Suprapubic skin (tissue), 4 donors: ENCODE measurements at regions not wholly inside any gene's neighbourhood (a gene's known extent, or its start where the extent isn't known, plus 50 kb on each side); places are given as distances from the start of the nearest gene placed in this dataset.

Experiments used
- DNase-seq, 2 donors: peaks; one replicate each; pipeline ENCODE4 v3.0.0-alpha.2; 2019; ENCODE audit warnings: low spot score in 2 of 2
- H3K27ac ChIP-seq: fragments of 200-600 bp; sonication (generic); one replicate; pipeline ENCODE4 v1.5.1; 2019
- H3K27me3 ChIP-seq: fragments of 200-600 bp; sonication (generic); one replicate; pipeline ENCODE4 v1.5.1; 2019
- H3K36me3 ChIP-seq: fragments of 200-600 bp; sonication (generic); one replicate; pipeline ENCODE4 v1.5.1; 2019
- H3K4me1 ChIP-seq: fragments of 200-600 bp; sonication (generic); one replicate; pipeline ENCODE4 v1.5.1; 2019
- H3K4me3 ChIP-seq: fragments of 200-600 bp; sonication (generic); one replicate; pipeline ENCODE4 v1.5.1; 2019; ENCODE audit warnings: mild to moderate bottlenecking
- H3K9me3 ChIP-seq: fragments of 200-600 bp; sonication (generic); one replicate; pipeline ENCODE4 v1.5.1; 2019
- CTCF ChIP-seq, 2 donors: fragments of 200-600 bp in 1 of 2; fragments of 450-650 bp in 1 of 2; sonication (generic) in 1 of 2; IDR thresholded peaks; one replicate each; pipeline ENCODE4 v1.5.1; 2016 to 2019; ENCODE audit warnings: antibody characterized with exemption in 2 of 2, mild to moderate bottlenecking in 1 of 2, moderate library complexity in 1 of 2
- EP300 ChIP-seq: sonication (generic); formaldehyde crosslinking; IDR thresholded peaks from one replicate; pipeline ENCODE4 v1.6.1; 2017; ENCODE audit warnings: antibody characterized with exemption
- POLR2A ChIP-seq, 2 donors: fragments of 450-650 bp; IDR thresholded peaks; one replicate each; pipeline ENCODE4 v1.6.1; 2017; ENCODE audit warnings: antibody characterized with exemption in 2 of 2, mild to moderate bottlenecking in 2 of 2, moderate library complexity in 2 of 2
- POLR2AphosphoS5 ChIP-seq, 3 donors: sonication (generic); formaldehyde crosslinking; IDR thresholded peaks; one replicate each; pipeline ENCODE4 v1.6.1; 2017; ENCODE audit warnings: antibody characterized with exemption in 3 of 3
- WGBS: methylation state at CpG from one replicate; pipeline ENCODE4 v1.1.5; 2018; 5-methylcytosine and 5-hydroxymethylcytosine counted together

- H3K27me3 ChIP-seq: no peaks in the 10 kb centered on the region
- no peaks in the 10 kb centered on the region for H3K4me1 ChIP-seq
- no peak for DNase-seq
- H3K4me3 ChIP-seq: no peak overlapping the region
- WGBS: 73% methylated on average over 3 of the region's 3 CpGs
- TF ChIP-seq POLR2A (IDR thresholded peaks at IDR 0.05) (no peak), POLR2AphosphoS5 (IDR thresholded peaks at IDR 0.05) (no peak), EP300 (no peak), CTCF (IDR thresholded peaks at IDR 0.05) (no peak)
- H3K9me3 ChIP-seq: no peaks in the 10 kb centered on the region
- H3K27ac ChIP-seq: no peak overlapping the region
- H3K36me3 ChIP-seq: no peaks in the 10 kb centered on the region
These were observed 234.1 kb downstream of the CAAP1 start for GRCh38 chr9:26658476-26658875.

- Histone ChIP-seq H3K4me1 (no peaks in the 10 kb centered on the region), H3K9me3 (no peaks in the 10 kb centered on the region), H3K27ac (no peak overlapping the region), H3K4me3 (no peak overlapping the region), H3K36me3 (no peaks in the 10 kb centered on the region), H3K27me3 (no peaks in the 10 kb centered on the region)
- TF ChIP-seq CTCF (IDR thresholded peaks at IDR 0.05) (no peak), EP300 (no peak), POLR2AphosphoS5 (IDR thresholded peaks at IDR 0.05) (no peak), POLR2A (IDR thresholded peaks at IDR 0.05) (no peak)
- DNase-seq: no peak
- 78% methylated on average over 2 of the region's 2 CpGs for WGBS
These were observed 234.6 kb downstream of the CAAP1 start for GRCh38 chr9:26657958-26658357.

GRCh38 chr9:26656003-26656870 is 236.4 kb downstream of the CAAP1 start:
- Histone ChIP-seq H3K4me1 (no peaks in the 10 kb centered on the region), H3K36me3 (no peaks in the 10 kb centered on the region), H3K4me3 (no peak overlapping the region), H3K27ac (no peak overlapping the region), H3K27me3 (no peaks in the 10 kb centered on the region), H3K9me3 (no peaks in the 10 kb centered on the region)
- TF ChIP-seq POLR2A (IDR thresholded peaks at IDR 0.05) (no peak), EP300 (no peak), POLR2AphosphoS5 (IDR thresholded peaks at IDR 0.05) (no peak), CTCF (IDR thresholded peaks at IDR 0.05) (no peak)
- no peak for DNase-seq
- WGBS: 37% methylated on average over 14 of the region's 14 CpGs

GRCh38 chr9:26655166-26655565 is 237.4 kb downstream of the CAAP1 start:
- DNase-seq: no peak
- no peak overlapping the region for H3K4me3 ChIP-seq
- no peaks in the 10 kb centered on the region for H3K27me3 ChIP-seq
- WGBS: 82% methylated on average over 6 of the region's 6 CpGs
- H3K9me3 ChIP-seq: no peaks in the 10 kb centered on the region
- no peaks in the 10 kb centered on the region for H3K4me1 ChIP-seq
- no peak overlapping the region for H3K27ac ChIP-seq
- no peaks in the 10 kb centered on the region for H3K36me3 ChIP-seq
- no peak for TF ChIP-seq CTCF (IDR thresholded peaks at IDR 0.05)
- no peak for TF ChIP-seq EP300
- TF ChIP-seq POLR2AphosphoS5 (IDR thresholded peaks at IDR 0.05): no peak
- no peak for TF ChIP-seq POLR2A (IDR thresholded peaks at IDR 0.05)

- no peaks in the 10 kb centered on the region for H3K27me3 ChIP-seq
- no peak for DNase-seq
- no peaks in the 10 kb centered on the region for H3K36me3 ChIP-seq
These were observed 242.3 kb downstream of the CAAP1 start for GRCh38 chr9:26650325-26650724.

More at GRCh38 chr9:26650325-26650724, 242.3 kb downstream of the CAAP1 start:
- Histone ChIP-seq H3K4me3 (no peak overlapping the region), H3K9me3 (no peaks in the 10 kb centered on the region), H3K27ac (no peak overlapping the region), H3K4me1 (no peaks in the 10 kb centered on the region)
- TF ChIP-seq CTCF (IDR thresholded peaks at IDR 0.05): no peak
- TF ChIP-seq EP300: no peak
- TF ChIP-seq POLR2A (IDR thresholded peaks at IDR 0.05): no peak
- TF ChIP-seq POLR2AphosphoS5 (IDR thresholded peaks at IDR 0.05): no peak
